ENCODE measurements at regions not wholly inside any gene's neighbourhood (a gene's known extent, or its start where the extent isn't known, plus 50 kb on each side); places are given as distances from the start of the nearest gene placed in this dataset.

DNA sequence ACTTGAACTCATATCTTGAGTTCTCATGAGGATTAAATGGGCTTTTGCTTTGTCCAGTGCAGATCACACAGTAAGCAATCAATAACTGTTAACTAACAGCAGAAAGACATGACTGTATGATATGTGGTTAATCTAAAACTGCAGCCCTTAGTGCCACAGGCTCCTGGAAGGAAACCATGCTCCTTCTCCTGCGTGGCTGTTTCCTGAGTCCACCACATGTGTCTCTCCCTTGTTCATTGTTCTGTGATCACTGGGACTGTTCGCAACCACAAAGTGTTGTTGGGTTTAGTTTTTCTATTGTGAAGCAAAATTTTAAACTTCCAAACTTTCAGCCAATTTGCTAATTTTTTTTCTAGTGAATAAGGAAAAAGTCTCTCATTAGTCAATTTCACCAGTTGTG is 130.9 kb upstream of the PTPRM start:
- Histone ChIP-seq H3K4me3 (replicated peaks in 1 of 3; ENCODE audit: insufficient read depth in 1 of 3, low read depth in 1 of 3, low read length in 3 of 3) (no peak overlapping the region), H3K36me3 (ENCODE audit: control insufficient read depth in 2 of 2, extremely low read depth in 1 of 2, insufficient read depth in 2 of 2, low read length in 2 of 2) (no peaks in the 10 kb centered on the region), H3K4me1 (ENCODE audit: control insufficient read depth, extremely low read depth, insufficient read depth, low read length) (no peaks in the 10 kb centered on the region), H3K9me1 (replicated peaks; ENCODE audit: control insufficient read depth, extremely low read depth, insufficient read depth, low read length) (no peaks in the 10 kb centered on the region), H4K20me1 (replicated peaks; ENCODE audit: control insufficient read depth, extremely low read depth, insufficient read depth, low read length) (no peaks in the 10 kb centered on the region), H3K79me2 (ENCODE audit: control insufficient read depth, insufficient read depth, low read length) (no peaks in the 10 kb centered on the region), H3K27me3 (ENCODE audit: control insufficient read depth in 2 of 2, insufficient read depth in 2 of 2, low read length in 2 of 2) (no peaks in the 10 kb centered on the region), H3K9ac (replicated peaks; ENCODE audit: extremely low read depth, insufficient read depth, low read length) (no peak overlapping the region), H3K27ac (ENCODE audit: insufficient read depth, low read depth, low read length) (no peak overlapping the region), H3K4me2 (ENCODE audit: insufficient read depth, low read length) (no peak overlapping the region), H3K9me3 (replicated peaks; ENCODE audit: control insufficient read depth, insufficient read depth, low read length) (no peaks in the 10 kb centered on the region), H2AFZ (ENCODE audit: low read depth, low read length) (no peak overlapping the region)
- CTCF ChIA-PET = interaction anchor here (1.8 to 2.1 kb wide), 2 partner anchors 11 to 16 kb away, joined by 6 read pairs; no protein-coding TSS in a partner anchor
- intact Hi-C loops (cut with micrococcal nuclease) (no loop called here), dilution Hi-C loops (cut with MboI; ENCODE audit: extremely low pct_ligation_motif_present, low sequenced_read_pairs) (no loop called here)
- no peak for DNase-seq (ENCODE audit: low read depth, low spot score)
- BruUV-seq (replicated peaks) = no TSS peak
- no peak for TF ChIP-seq POLR2AphosphoS5 (IDR thresholded peaks at IDR 0.05; ENCODE audit: insufficient read depth, low read depth, low read length)
- no peak for TF ChIP-seq MYC (IDR thresholded peaks at IDR 0.05; ENCODE audit: low read depth, low read length)
- TF ChIP-seq GATA2 (IDR thresholded peaks at IDR 0.05; ENCODE audit: insufficient read depth, insufficient read length, low read depth, low read length) = no peak
- no peak for TF ChIP-seq JUN (IDR thresholded peaks at IDR 0.05; ENCODE audit: borderline replicate concordance, insufficient read depth, insufficient read length, low read depth)
- TF ChIP-seq, protein P1, sequence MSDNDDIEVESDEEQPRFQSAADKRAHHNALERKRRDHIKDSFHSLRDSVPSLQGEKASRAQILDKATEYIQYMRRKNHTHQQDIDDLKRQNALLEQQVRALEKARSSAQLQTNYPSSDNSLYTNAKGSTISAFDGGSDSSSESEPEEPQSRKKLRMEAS (IDR thresholded peaks at IDR 0.05; ENCODE audit: insufficient read depth, insufficient read length) = no peak
- TF ChIP-seq, protein P2, sequence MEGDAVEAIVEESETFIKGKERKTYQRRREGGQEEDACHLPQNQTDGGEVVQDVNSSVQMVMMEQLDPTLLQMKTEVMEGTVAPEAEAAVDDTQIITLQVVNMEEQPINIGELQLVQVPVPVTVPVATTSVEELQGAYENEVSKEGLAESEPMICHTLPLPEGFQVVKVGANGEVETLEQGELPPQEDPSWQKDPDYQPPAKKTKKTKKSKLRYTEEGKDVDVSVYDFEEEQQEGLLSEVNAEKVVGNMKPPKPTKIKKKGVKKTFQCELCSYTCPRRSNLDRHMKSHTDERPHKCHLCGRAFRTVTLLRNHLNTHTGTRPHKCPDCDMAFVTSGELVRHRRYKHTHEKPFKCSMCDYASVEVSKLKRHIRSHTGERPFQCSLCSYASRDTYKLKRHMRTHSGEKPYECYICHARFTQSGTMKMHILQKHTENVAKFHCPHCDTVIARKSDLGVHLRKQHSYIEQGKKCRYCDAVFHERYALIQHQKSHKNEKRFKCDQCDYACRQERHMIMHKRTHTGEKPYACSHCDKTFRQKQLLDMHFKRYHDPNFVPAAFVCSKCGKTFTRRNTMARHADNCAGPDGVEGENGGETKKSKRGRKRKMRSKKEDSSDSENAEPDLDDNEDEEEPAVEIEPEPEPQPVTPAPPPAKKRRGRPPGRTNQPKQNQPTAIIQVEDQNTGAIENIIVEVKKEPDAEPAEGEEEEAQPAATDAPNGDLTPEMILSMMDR (IDR thresholded peaks at IDR 0.05; ENCODE audit: extremely low read depth in 1 of 2, insufficient read depth in 1 of 2, low read depth in 1 of 2, low read length in 2 of 2) = no peak
- POLR2A ChIA-PET = no interaction called here
- FAIRE-seq = no peak

Data from endothelial cell of umbilical vein (primary cell).